CD14-positive monocyte (primary cell): ENCODE measurements at regions not wholly inside any gene's neighbourhood (a gene's known extent, or its start where the extent isn't known, plus 50 kb on each side); places are given as distances from the start of the nearest gene placed in this dataset.

Experiments used
- DNase-seq, 3 donors: peaks; one replicate each; pipeline ENCODE4 v3.0.0-alpha.2; 2011 to 2022
- H2AFZ ChIP-seq: 2 replicates; pipeline ENCODE4 v1.6.0; 2012; ENCODE audit warnings: mild to moderate bottlenecking, low read depth, low read length, inconsistent platforms; ENCODE audit not compliant: insufficient read depth, poor library complexity, severe bottlenecking
- H3K27ac ChIP-seq, 2 donors: 1 replicate in 1 of 2; 2 replicates in 1 of 2; pipeline ENCODE4 v1.5.1; 2012 to 2013; ENCODE audit warnings: low read length in 2 of 2, control low read depth in 1 of 2, inconsistent platforms in 1 of 2, low read depth in 1 of 2, mild to moderate bottlenecking in 1 of 2
- H3K27me3 ChIP-seq, 2 donors: one replicate each; pipeline versions ENCODE4 v1.6.0 to v1.6.1; 2011 to 2013; ENCODE audit warnings: low read length in 2 of 2; ENCODE audit not compliant: control insufficient read depth in 2 of 2, insufficient read depth in 2 of 2
- H3K36me3 ChIP-seq, 2 donors: replicated peaks in 1 of 2; 1 replicate in 1 of 2; 2 replicates in 1 of 2; pipeline versions ENCODE4 v1.5.1 to v1.6.1; 2012 to 2013; ENCODE audit warnings: low read length in 2 of 2, control low read depth in 1 of 2, inconsistent platforms in 1 of 2, mild to moderate bottlenecking in 1 of 2; ENCODE audit not compliant: insufficient read depth in 2 of 2, control insufficient read depth in 1 of 2
- H3K4me1 ChIP-seq, 2 donors: 1 replicate in 1 of 2; 2 replicates in 1 of 2; pipeline versions ENCODE4 v1.5.1 to v1.6.1; 2012 to 2013; ENCODE audit warnings: low read length in 2 of 2, control low read depth in 1 of 2, inconsistent platforms in 1 of 2, mild to moderate bottlenecking in 1 of 2, moderate library complexity in 1 of 2; ENCODE audit not compliant: insufficient read depth in 2 of 2, control insufficient read depth in 1 of 2
- H3K4me2 ChIP-seq: replicated peaks from 2 replicates; pipeline ENCODE3; 2012; ENCODE audit warnings: low read length, moderate library complexity, mild to moderate bottlenecking; ENCODE audit not compliant: poor library complexity, severe bottlenecking; ENCODE audit errors: extremely low read depth
- H3K4me3 ChIP-seq, 3 experiments: fragments of 200-600 bp in 1 of 3; sonication (generic) in 1 of 3; replicated peaks in 1 of 3; 1 replicate in 2 of 3; 2 replicates in 1 of 3; pipeline ENCODE4 v1.5.1; 2011 to 2013; ENCODE audit warnings: low read length in 3 of 3, mild to moderate bottlenecking in 3 of 3, control low read depth in 2 of 3, low read depth in 2 of 3, inconsistent platforms in 1 of 3, moderate library complexity in 1 of 3
- H3K79me2 ChIP-seq: 2 replicates; pipeline ENCODE4 v1.6.0; 2012; ENCODE audit warnings: mild to moderate bottlenecking, control low read depth, inconsistent platforms, low read length, moderate library complexity; ENCODE audit not compliant: insufficient read depth
- H3K9ac ChIP-seq: 2 replicates; pipeline ENCODE4 v1.6.0; 2017; ENCODE audit warnings: low read length, mild to moderate bottlenecking; ENCODE audit not compliant: insufficient read depth, poor library complexity, severe bottlenecking
- H3K9me3 ChIP-seq, 2 donors: replicated peaks in 1 of 2; 1 replicate in 1 of 2; 2 replicates in 1 of 2; pipeline versions ENCODE4 v1.5.1 to v1.6.1; 2012 to 2013; ENCODE audit warnings: low read length in 2 of 2, control low read depth in 1 of 2; ENCODE audit not compliant: control insufficient read depth in 1 of 2, insufficient read depth in 1 of 2
- H4K20me1 ChIP-seq: 2 replicates; pipeline ENCODE4 v1.6.0; 2012; ENCODE audit warnings: mild to moderate bottlenecking, low read length, control low read depth, moderate library complexity; ENCODE audit not compliant: insufficient read depth
- H3K27ac Mint-ChIP-seq, 7 donors: one replicate each; pipeline ENCODE4 v1.8.0; 2020; ENCODE audit warnings: mild to moderate bottlenecking in 7 of 7, mixed read lengths in 7 of 7, moderate library complexity in 6 of 7, inconsistent platforms in 2 of 7
- H3K27me3 Mint-ChIP-seq, 3 donors: one replicate each; pipeline ENCODE4 v1.8.0; 2021 to 2022; ENCODE audit warnings: low read depth in 3 of 3, mild to moderate bottlenecking in 3 of 3, mixed read lengths in 3 of 3, moderate library complexity in 3 of 3, inconsistent platforms in 1 of 3
- H3K36me3 Mint-ChIP-seq, 2 donors: one replicate each; pipeline ENCODE4 v1.8.0; 2020; ENCODE audit warnings: mixed read lengths in 2 of 2, inconsistent platforms in 1 of 2, mild to moderate bottlenecking in 1 of 2
- H3K4me1 Mint-ChIP-seq: one replicate; pipeline ENCODE4 v1.8.0; 2020; ENCODE audit warnings: mild to moderate bottlenecking, mixed read lengths
- H3K4me3 Mint-ChIP-seq, 2 donors: one replicate each; pipeline ENCODE4 v1.8.0; 2020; ENCODE audit warnings: mild to moderate bottlenecking in 2 of 2, mixed read lengths in 2 of 2, moderate library complexity in 1 of 2
- H3K9me3 Mint-ChIP-seq, 7 donors: one replicate each; pipeline ENCODE4 v1.8.0; 2020 to 2022; ENCODE audit warnings: mixed read lengths in 7 of 7, mild to moderate bottlenecking in 6 of 7, moderate library complexity in 6 of 7, inconsistent platforms in 2 of 7
- WGBS: methylation state at CpG from one replicate; pipeline ENCODE4 v1.1.5; 2013; ENCODE audit warnings: missing lambda C conversion rate; ENCODE audit not compliant: insufficient coverage; 5-methylcytosine and 5-hydroxymethylcytosine counted together
- intact Hi-C, 2 donors: fragments of 100-400 bp; cut with micrococcal nuclease; formaldehyde crosslinking; loops; one replicate each; pipeline versions ENCODE4 v1.15.0 to v1.15.1; 2023
- TF ChIP-seq, protein P1 (sequence below): fragments of 200-600 bp; IDR thresholded peaks from one replicate; pipeline ENCODE4 v1.8.0; 2022; ENCODE audit warnings: antibody characterized with exemption, mild to moderate bottlenecking

DNA sequence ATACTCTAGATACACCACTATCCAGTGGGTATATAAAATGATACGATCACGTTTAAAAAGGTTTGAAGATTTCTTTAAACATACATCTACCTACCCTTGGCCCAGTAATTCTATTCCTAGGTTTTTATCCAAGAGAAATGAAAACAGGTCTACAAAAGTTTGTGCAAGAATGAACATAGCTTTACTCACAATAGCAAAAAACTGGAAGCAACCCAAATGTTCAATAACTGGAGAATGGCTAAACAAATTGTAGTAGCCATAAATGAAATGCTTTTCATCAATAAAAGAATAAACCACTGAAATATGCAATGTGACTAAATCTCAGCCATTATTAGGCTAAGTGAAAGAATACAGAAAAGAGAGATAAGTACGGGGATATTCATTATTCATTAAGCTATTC is 438.9 kb downstream of the ARHGEF28 start:
- H3K27ac Mint-ChIP-seq, result no peak overlapping the region
- intact Hi-C loops, result no loop called here
- H3K4me2 ChIP-seq, result no peak overlapping the region
- H4K20me1 ChIP-seq, result no peaks in the 10 kb centered on the region
- no peaks in the 10 kb centered on the region for H3K9me3 Mint-ChIP-seq
- no peaks in the 10 kb centered on the region for H3K9me3 ChIP-seq
- WGBS, result no CpG with 5 or more reads among the region's 3 CpGs
- no peaks in the 10 kb centered on the region for H3K4me1 ChIP-seq
- TF ChIP-seq, protein P1, sequence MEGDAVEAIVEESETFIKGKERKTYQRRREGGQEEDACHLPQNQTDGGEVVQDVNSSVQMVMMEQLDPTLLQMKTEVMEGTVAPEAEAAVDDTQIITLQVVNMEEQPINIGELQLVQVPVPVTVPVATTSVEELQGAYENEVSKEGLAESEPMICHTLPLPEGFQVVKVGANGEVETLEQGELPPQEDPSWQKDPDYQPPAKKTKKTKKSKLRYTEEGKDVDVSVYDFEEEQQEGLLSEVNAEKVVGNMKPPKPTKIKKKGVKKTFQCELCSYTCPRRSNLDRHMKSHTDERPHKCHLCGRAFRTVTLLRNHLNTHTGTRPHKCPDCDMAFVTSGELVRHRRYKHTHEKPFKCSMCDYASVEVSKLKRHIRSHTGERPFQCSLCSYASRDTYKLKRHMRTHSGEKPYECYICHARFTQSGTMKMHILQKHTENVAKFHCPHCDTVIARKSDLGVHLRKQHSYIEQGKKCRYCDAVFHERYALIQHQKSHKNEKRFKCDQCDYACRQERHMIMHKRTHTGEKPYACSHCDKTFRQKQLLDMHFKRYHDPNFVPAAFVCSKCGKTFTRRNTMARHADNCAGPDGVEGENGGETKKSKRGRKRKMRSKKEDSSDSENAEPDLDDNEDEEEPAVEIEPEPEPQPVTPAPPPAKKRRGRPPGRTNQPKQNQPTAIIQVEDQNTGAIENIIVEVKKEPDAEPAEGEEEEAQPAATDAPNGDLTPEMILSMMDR, result no peak
- DNase-seq, result no peak
- no peak overlapping the region for H2AFZ ChIP-seq
- H3K27me3 ChIP-seq, result no peaks in the 10 kb centered on the region
- H3K79me2 ChIP-seq, result no peaks in the 10 kb centered on the region
- no peak overlapping the region for H3K4me3 Mint-ChIP-seq
- no peak overlapping the region for H3K4me3 ChIP-seq
- H3K9ac ChIP-seq, result no peak overlapping the region
- no peak overlapping the region for H3K27ac ChIP-seq
- H3K36me3 Mint-ChIP-seq, result no peaks in the 10 kb centered on the region
- no peaks in the 10 kb centered on the region for H3K4me1 Mint-ChIP-seq
- H3K36me3 ChIP-seq, result no peaks in the 10 kb centered on the region
- H3K27me3 Mint-ChIP-seq, result no peaks in the 10 kb centered on the region

DNA sequence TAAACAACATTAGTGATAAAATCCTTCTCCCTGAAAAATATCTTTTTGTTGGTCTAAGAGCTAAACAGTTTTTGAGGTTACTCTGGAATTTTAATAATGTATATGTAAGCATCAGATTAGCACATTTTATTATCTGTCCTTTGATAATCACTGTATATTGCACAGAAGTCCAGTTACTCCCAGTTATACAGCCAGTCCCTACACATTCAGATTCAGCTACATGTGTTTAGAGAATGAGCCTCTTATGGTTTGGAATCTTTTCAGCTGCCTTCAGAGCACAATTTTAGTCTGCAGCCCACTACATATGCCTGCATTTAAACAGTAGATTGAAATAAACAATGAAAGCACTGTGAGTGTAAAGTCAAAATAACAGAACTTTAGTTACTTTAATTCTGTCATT is 438.2 kb downstream of the ARHGEF28 start:
- Mint-ChIP-seq H3K36me3 (no peaks in the 10 kb centered on the region), H3K27me3 (no peaks in the 10 kb centered on the region), H3K4me3 (no peak overlapping the region), H3K4me1 (no peaks in the 10 kb centered on the region), H3K9me3 (no peaks in the 10 kb centered on the region), H3K27ac (no peak overlapping the region)
- Histone ChIP-seq H3K27ac (no peak overlapping the region), H3K4me3 (no peak overlapping the region), H4K20me1 (no peaks in the 10 kb centered on the region), H2AFZ (no peak overlapping the region), H3K36me3 (no peaks in the 10 kb centered on the region), H3K4me1 (no peaks in the 10 kb centered on the region), H3K79me2 (no peaks in the 10 kb centered on the region), H3K4me2 (no peak overlapping the region), H3K27me3 (no peaks in the 10 kb centered on the region), H3K9ac (no peak overlapping the region), H3K9me3 (no peaks in the 10 kb centered on the region)
- TF ChIP-seq, protein P1, result no peak
- intact Hi-C loops, result no loop called here
- DNase-seq, result no peak
